Neuronal stem cell (in vitro differentiated cells): ENCODE measurements at regions not wholly inside any gene's neighbourhood (a gene's known extent, or its start where the extent isn't known, plus 50 kb on each side); places are given as distances from the start of the nearest gene placed in this dataset.

Source experiments
- DNase-seq: peaks from one replicate; pipeline ENCODE4 v3.0.0-alpha.2; 2013; ENCODE audit warnings: low spot score
- H2AFZ ChIP-seq: one replicate; pipeline ENCODE4 v1.6.1; 2013; ENCODE audit warnings: mild to moderate bottlenecking, low read length, inconsistent platforms
- H2AK5ac ChIP-seq: 2 replicates; pipeline ENCODE4 v1.6.1; 2013; ENCODE audit warnings: low read depth, mild to moderate bottlenecking, inconsistent platforms, low read length, moderate library complexity, mixed read lengths
- H2BK120ac ChIP-seq: 2 replicates; pipeline ENCODE4 v1.6.1; 2013; ENCODE audit warnings: low read depth, mild to moderate bottlenecking, inconsistent platforms, low read length, moderate library complexity, mixed read lengths
- H2BK12ac ChIP-seq: one replicate; pipeline ENCODE4 v1.6.1; 2013; ENCODE audit warnings: low read length, inconsistent platforms
- H2BK15ac ChIP-seq: 2 replicates; pipeline ENCODE4 v1.6.1; 2013; ENCODE audit warnings: mild to moderate bottlenecking, low read length, inconsistent platforms, mixed read lengths
- H2BK5ac ChIP-seq: one replicate; pipeline ENCODE4 v1.6.1; 2013; ENCODE audit warnings: inconsistent platforms, mild to moderate bottlenecking, low read length, moderate library complexity
- H3K14ac ChIP-seq: one replicate; pipeline ENCODE4 v1.6.1; 2013; ENCODE audit warnings: low read length, inconsistent platforms
- H3K18ac ChIP-seq: 2 replicates; pipeline ENCODE4 v1.6.1; 2013; ENCODE audit warnings: low read length, inconsistent platforms
- H3K23ac ChIP-seq: 2 replicates; pipeline ENCODE4 v1.6.1; 2013; ENCODE audit warnings: low read depth, mild to moderate bottlenecking, mixed read lengths, low read length, inconsistent platforms; ENCODE audit not compliant: poor library complexity
- H3K27ac ChIP-seq: replicated peaks from 3 replicates; pipeline ENCODE4 v1.5.1; 2013; ENCODE audit warnings: low read length, inconsistent platforms
- H3K27me3 ChIP-seq, 3 experiments: 2 replicates each; pipeline ENCODE4 v1.6.1; 2013; ENCODE audit warnings: low read length in 3 of 3, mild to moderate bottlenecking in 2 of 3, inconsistent platforms in 1 of 3, low read depth in 1 of 3, mixed read lengths in 1 of 3, moderate library complexity in 1 of 3; ENCODE audit not compliant: control insufficient read depth in 3 of 3, insufficient read depth in 3 of 3
- H3K36me3 ChIP-seq, 2 donors: replicated peaks in 1 of 2; 2 replicates each; pipeline ENCODE4 v1.6.1; 2013; ENCODE audit warnings: low read length in 2 of 2; ENCODE audit not compliant: control insufficient read depth in 2 of 2, insufficient read depth in 2 of 2
- H3K4ac ChIP-seq: 2 replicates; pipeline ENCODE4 v1.6.1; 2013; ENCODE audit warnings: inconsistent platforms, mild to moderate bottlenecking, low read length, moderate library complexity
- H3K4me1 ChIP-seq, 2 donors: 1 replicate in 1 of 2; 2 replicates in 1 of 2; pipeline ENCODE4 v1.6.1; 2013; ENCODE audit warnings: low read length in 2 of 2, low read depth in 1 of 2; ENCODE audit not compliant: control insufficient read depth in 2 of 2, insufficient read depth in 1 of 2
- H3K4me2 ChIP-seq: one replicate; pipeline ENCODE4 v1.6.1; 2013; ENCODE audit warnings: mild to moderate bottlenecking, low read length, inconsistent platforms; ENCODE audit not compliant: insufficient read depth, poor library complexity, severe bottlenecking
- H3K4me3 ChIP-seq, 2 donors: 2 replicates each; pipeline ENCODE4 v1.5.1; 2013; ENCODE audit warnings: low read length in 2 of 2, mild to moderate bottlenecking in 2 of 2, inconsistent platforms in 1 of 2, moderate library complexity in 1 of 2
- H3K79me1 ChIP-seq: one replicate; pipeline ENCODE4 v1.6.1; 2013; ENCODE audit warnings: low read depth, mild to moderate bottlenecking, inconsistent platforms, low read length, moderate library complexity
- H3K9ac ChIP-seq: one replicate; pipeline ENCODE4 v1.6.1; 2013; ENCODE audit warnings: mild to moderate bottlenecking, low read depth, low read length, inconsistent platforms; ENCODE audit not compliant: poor library complexity
- H3K9me3 ChIP-seq, 2 donors: replicated peaks in 1 of 2; 2 replicates each; pipeline versions ENCODE3 to v1.6.1; 2013; ENCODE audit warnings: low read length in 2 of 2, mild to moderate bottlenecking in 2 of 2, inconsistent platforms in 1 of 2, low read depth in 1 of 2, mixed read lengths in 1 of 2, moderate library complexity in 1 of 2; ENCODE audit not compliant: control insufficient read depth in 2 of 2, insufficient read depth in 1 of 2
- H4K8ac ChIP-seq: one replicate; pipeline ENCODE4 v1.6.1; 2013; ENCODE audit warnings: low read depth, mild to moderate bottlenecking, inconsistent platforms, low read length, moderate library complexity
- H4K91ac ChIP-seq: one replicate; pipeline ENCODE4 v1.6.1; 2013; ENCODE audit warnings: low read length, low read depth, mild to moderate bottlenecking, inconsistent platforms; ENCODE audit not compliant: poor library complexity
- WGBS, 2 donors: extraction: QIAGEN DNeasy Blood & Tissue Kit; methylation state at CpG; one replicate each; pipeline ENCODE4 v1.1.7; 2013; ENCODE audit warnings: missing lambda C conversion rate in 2 of 2, mixed read lengths in 1 of 2; ENCODE audit not compliant: insufficient read length in 2 of 2, insufficient replicate concordance in 1 of 2; ENCODE audit errors: extremely low coverage in 2 of 2; 5-methylcytosine and 5-hydroxymethylcytosine counted together

DNA sequence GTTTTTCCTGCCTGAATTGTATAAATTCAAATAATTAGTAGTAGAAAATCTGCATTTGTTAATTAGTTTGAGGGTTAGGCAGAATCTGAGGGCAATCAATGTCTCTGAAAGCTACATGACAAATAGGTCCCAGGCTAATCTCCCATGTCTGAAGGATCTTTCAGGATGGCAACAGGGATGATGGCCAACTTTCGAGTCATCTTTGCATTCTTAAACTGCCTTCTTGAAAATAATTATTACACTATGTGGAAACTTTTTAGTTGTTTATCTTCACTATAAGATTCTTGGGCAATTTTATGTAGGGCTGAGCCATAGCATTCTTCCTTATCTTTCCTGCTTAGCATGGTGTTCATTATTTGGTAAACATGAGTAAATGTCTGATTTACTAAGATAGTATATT lies 490.3 kb upstream of the EPHA5 start:
- H3K27ac ChIP-seq, result no peak overlapping the region
- no peak overlapping the region for H3K23ac ChIP-seq
- no peak overlapping the region for H4K8ac ChIP-seq
- H3K18ac ChIP-seq, result no peak overlapping the region
- H2AK5ac ChIP-seq, result no peak overlapping the region
- H2BK120ac ChIP-seq, result no peak overlapping the region
- no peak overlapping the region for H4K91ac ChIP-seq
- H3K36me3 ChIP-seq, result no peaks in the 10 kb centered on the region
- H3K4me3 ChIP-seq, result no peak overlapping the region
- no peaks in the 10 kb centered on the region for H3K4me1 ChIP-seq
- no peak overlapping the region for H3K9ac ChIP-seq
- no peak overlapping the region for H3K14ac ChIP-seq
- no peak overlapping the region for H2AFZ ChIP-seq
- no peak for DNase-seq
- H2BK5ac ChIP-seq, result no peak overlapping the region
- H2BK15ac ChIP-seq, result no peak overlapping the region
- WGBS, 2 donors, result no CpG with 5 or more reads among the region's 1 CpG
- no peak overlapping the region for H3K4me2 ChIP-seq
- H3K4ac ChIP-seq, result no peak overlapping the region
- no peaks in the 10 kb centered on the region for H3K79me1 ChIP-seq
- no peak overlapping the region for H2BK12ac ChIP-seq
- H3K27me3 ChIP-seq, result no peaks in the 10 kb centered on the region
- H3K9me3 ChIP-seq, result peaks cover 0 to 6% of the 10 kb centered on the region in 2 donors

DNA sequence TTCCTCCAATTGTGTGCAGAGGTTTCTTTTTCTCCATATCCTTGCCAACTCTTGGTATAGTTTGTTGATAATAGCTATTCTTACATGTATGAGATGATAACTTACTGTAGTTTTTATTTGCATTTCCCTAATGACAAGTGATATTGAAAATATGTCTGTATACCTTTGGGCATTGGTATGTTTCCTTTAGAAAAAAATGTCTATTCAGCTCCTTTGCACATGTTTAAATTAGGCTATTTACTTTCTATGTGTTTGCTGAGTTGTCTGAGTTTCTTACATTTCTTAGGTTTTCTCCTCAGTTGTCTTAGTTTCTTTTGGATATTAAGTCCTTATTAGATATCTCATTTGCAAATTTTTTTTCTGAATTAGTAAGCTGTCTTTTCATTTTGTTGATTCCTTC lies 487.3 kb upstream of the EPHA5 start:
- Histone ChIP-seq H3K4me1 (no peaks in the 10 kb centered on the region), H2BK120ac (no peak overlapping the region), H2AK5ac (no peak overlapping the region), H2AFZ (no peak overlapping the region), H3K9me3 (no peaks in the 10 kb centered on the region), H3K27ac (no peak overlapping the region), H3K14ac (no peak overlapping the region), H3K79me1 (no peaks in the 10 kb centered on the region), H3K27me3 (no peaks in the 10 kb centered on the region), H4K8ac (no peak overlapping the region), H4K91ac (no peak overlapping the region), H2BK15ac (no peak overlapping the region), H2BK12ac (no peak overlapping the region), H3K4me2 (no peak overlapping the region), H3K23ac (no peak overlapping the region), H2BK5ac (no peak overlapping the region), H3K4ac (no peak overlapping the region), H3K9ac (no peak overlapping the region), H3K18ac (no peak overlapping the region), H3K36me3 (no peaks in the 10 kb centered on the region), H3K4me3 (no peak overlapping the region)
- DNase-seq, result no peak

DNA sequence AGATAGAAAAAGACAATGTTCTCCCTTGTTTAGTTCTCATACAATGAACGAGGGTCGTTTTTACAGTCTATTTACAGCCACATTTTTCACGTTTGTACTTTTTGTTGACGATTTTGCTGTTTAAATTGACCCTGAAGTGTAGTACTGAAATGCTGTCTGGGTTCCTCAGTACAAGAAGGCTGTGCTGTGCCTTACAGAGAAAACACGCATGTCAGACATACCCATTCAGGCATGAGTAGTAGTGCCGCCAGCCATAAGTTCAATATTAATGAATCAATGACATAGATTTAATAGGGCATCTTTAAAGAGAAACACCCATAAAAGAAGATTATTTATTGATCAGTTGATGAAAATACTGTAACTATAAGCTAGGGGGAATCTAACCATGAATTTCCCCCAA lies 459.8 kb upstream of the EPHA5 start:
- no peak overlapping the region for H3K4me3 ChIP-seq
- H3K27me3 ChIP-seq, result no peaks in the 10 kb centered on the region
- WGBS, 2 donors, result no CpG with 5 or more reads among the region's 6 CpGs

DNA sequence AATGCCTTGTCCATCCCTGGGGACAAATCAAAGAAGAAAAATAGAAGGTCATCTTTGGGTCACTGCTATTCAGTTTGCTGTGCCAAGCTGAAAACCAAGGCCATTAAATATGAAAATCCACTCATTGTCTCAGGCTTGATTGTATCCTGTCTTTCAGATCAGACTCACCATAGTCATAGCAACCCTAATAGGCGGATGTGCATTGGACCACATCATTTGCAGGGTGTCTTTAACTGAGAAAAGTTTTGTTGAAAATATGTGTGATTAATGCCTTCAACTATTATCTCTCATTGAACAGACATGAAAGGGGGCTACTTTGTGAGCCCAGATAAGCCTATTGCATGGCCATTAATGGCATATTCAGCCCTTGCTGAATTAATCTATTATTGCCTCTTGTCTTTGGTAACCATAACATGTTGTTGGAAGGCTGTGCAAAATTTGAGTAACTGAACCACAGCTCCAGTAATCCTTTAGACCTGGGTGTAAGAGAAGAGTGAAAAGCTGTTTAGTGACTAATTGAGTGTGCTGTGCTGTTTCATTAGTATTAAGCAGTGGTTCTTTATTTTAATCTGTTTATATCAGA lies 453.6 kb upstream of the EPHA5 start:
- H3K14ac ChIP-seq, result no peak overlapping the region
- H4K91ac ChIP-seq, result no peak overlapping the region
- no peak overlapping the region for H3K4me3 ChIP-seq
- no peak for DNase-seq
- H2BK5ac ChIP-seq, result no peak overlapping the region
- no peak overlapping the region for H3K4me2 ChIP-seq
- no peak overlapping the region for H3K27ac ChIP-seq
- H4K8ac ChIP-seq, result no peak overlapping the region
- no peak overlapping the region for H2BK120ac ChIP-seq
- no peak overlapping the region for H2AFZ ChIP-seq
- H3K4me1 ChIP-seq, result peaks cover 3% of the 10 kb centered on the region in 2 donors
- WGBS, 2 donors, result no CpG with 5 or more reads among the region's 1 CpG
- no peak overlapping the region for H3K23ac ChIP-seq
- no peak overlapping the region for H2AK5ac ChIP-seq
- H3K9ac ChIP-seq, result no peak overlapping the region
- H3K9me3 ChIP-seq, result no peaks in the 10 kb centered on the region
- H2BK15ac ChIP-seq, result no peak overlapping the region
- H3K18ac ChIP-seq, result no peak overlapping the region
- no peak overlapping the region for H3K4ac ChIP-seq
- no peak overlapping the region for H2BK12ac ChIP-seq
- no peaks in the 10 kb centered on the region for H3K79me1 ChIP-seq
- H3K36me3 ChIP-seq, result no peaks in the 10 kb centered on the region
- H3K27me3 ChIP-seq, result no peaks in the 10 kb centered on the region

More for the DNA sequence above, 459.8 kb upstream of the EPHA5 start:
- no peak overlapping the region for H2AK5ac ChIP-seq
- no peak for DNase-seq
- H2BK5ac ChIP-seq, result no peak overlapping the region
- no peak overlapping the region for H2BK120ac ChIP-seq
- H2BK12ac ChIP-seq, result no peak overlapping the region
- H3K14ac ChIP-seq, result no peak overlapping the region
- H4K91ac ChIP-seq, result no peak overlapping the region
- H4K8ac ChIP-seq, result no peak overlapping the region
- no peaks in the 10 kb centered on the region for H3K4me1 ChIP-seq
- H2AFZ ChIP-seq, result no peak overlapping the region
- H3K79me1 ChIP-seq, result no peaks in the 10 kb centered on the region
- H2BK15ac ChIP-seq, result no peak overlapping the region
- no peak overlapping the region for H3K18ac ChIP-seq
- H3K36me3 ChIP-seq, result no peaks in the 10 kb centered on the region
- no peak overlapping the region for H3K9ac ChIP-seq
- H3K9me3 ChIP-seq, result no peaks in the 10 kb centered on the region
- H3K4ac ChIP-seq, result no peak overlapping the region
- H3K27ac ChIP-seq, result no peak overlapping the region
- H3K23ac ChIP-seq, result no peak overlapping the region
- H3K4me2 ChIP-seq, result no peak overlapping the region
